Mammary epithelial cell (primary cell): ENCODE measurements at regions not wholly inside any gene's neighbourhood (a gene's known extent, or its start where the extent isn't known, plus 50 kb on each side); places are given as distances from the start of the nearest gene placed in this dataset.

ENCODE experiments used
- EZH2 ChIP-seq: IDR thresholded peaks from 2 replicates; pipeline ENCODE4 v1.6.1; 2012; ENCODE audit warnings: low read length, inconsistent platforms, borderline replicate concordance
- TF ChIP-seq, protein P1 (sequence below), 2 donors: IDR thresholded peaks in 1 of 2; conservative IDR thresholded peaks in 1 of 2; 2 replicates each; pipeline ENCODE4 v1.5.1; 2011 to 2012; ENCODE audit warnings: inconsistent platforms in 2 of 2, low read length in 2 of 2, mild to moderate bottlenecking in 2 of 2, control low read depth in 1 of 2, low read depth in 1 of 2; ENCODE audit not compliant: insufficient read depth in 1 of 2; ENCODE audit errors: extremely low read depth in 1 of 2

DNA sequence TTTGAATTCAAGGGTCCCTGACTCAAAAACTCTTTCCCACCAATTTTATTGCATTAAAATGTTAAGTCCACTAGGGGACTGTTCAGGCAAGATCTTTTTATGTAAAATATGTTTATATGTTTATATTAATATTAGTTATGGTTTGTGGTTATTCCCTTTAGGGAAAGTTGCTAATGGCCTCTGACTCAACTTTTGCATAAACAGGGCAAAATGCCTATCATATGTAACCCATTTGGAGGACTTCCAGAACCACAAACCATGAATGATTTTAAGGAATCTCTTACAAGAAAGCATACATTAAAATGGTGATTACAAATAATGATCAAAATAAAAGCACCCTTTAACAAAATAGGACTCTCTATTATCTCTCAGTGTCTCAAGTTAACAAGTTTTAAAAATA, 1484.5 kb upstream of the ZEB2 start:
- TF ChIP-seq, protein P1, sequence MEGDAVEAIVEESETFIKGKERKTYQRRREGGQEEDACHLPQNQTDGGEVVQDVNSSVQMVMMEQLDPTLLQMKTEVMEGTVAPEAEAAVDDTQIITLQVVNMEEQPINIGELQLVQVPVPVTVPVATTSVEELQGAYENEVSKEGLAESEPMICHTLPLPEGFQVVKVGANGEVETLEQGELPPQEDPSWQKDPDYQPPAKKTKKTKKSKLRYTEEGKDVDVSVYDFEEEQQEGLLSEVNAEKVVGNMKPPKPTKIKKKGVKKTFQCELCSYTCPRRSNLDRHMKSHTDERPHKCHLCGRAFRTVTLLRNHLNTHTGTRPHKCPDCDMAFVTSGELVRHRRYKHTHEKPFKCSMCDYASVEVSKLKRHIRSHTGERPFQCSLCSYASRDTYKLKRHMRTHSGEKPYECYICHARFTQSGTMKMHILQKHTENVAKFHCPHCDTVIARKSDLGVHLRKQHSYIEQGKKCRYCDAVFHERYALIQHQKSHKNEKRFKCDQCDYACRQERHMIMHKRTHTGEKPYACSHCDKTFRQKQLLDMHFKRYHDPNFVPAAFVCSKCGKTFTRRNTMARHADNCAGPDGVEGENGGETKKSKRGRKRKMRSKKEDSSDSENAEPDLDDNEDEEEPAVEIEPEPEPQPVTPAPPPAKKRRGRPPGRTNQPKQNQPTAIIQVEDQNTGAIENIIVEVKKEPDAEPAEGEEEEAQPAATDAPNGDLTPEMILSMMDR (conservative IDR thresholded peaks at IDR 0.05 in 1 of 2, IDR thresholded peaks at IDR 0.05 in 1 of 2; ENCODE audit: extremely low read depth in 1 of 2, insufficient read depth in 1 of 2, low read depth in 1 of 2, low read length in 2 of 2), result no peak
- no peak for TF ChIP-seq EZH2
